NCI-H1930 (cell line): ENCODE measurements at regions not wholly inside any gene's neighbourhood (a gene's known extent, or its start where the extent isn't known, plus 50 kb on each side); places are given as distances from the start of the nearest gene placed in this dataset.

ENCODE experiments used
- DNase-seq, 2 experiments: peaks; one replicate each; lab custom pipeline; 2025; lab: John Stamatoyannopoulos, UW

- no peak for DNase-seq
Observed at GRCh38 chr18:41135146-41135545, 819.9 kb upstream of the PIK3C3 start.

GRCh38 chr18:41134426-41134825, 820.6 kb upstream of the PIK3C3 start:
- DNase-seq = no peak

GRCh38 chr18:41131050-41131449, 824.0 kb upstream of the PIK3C3 start:
- no peak for DNase-seq

GRCh38 chr18:41128545-41128944, 826.5 kb upstream of the PIK3C3 start:
- DNase-seq = no peak

GRCh38 chr18:41128126-41128525, 826.9 kb upstream of the PIK3C3 start:
- DNase-seq = no peak

GRCh38 chr18:41126541-41127235, 828.3 kb upstream of the PIK3C3 start:
- no peak for DNase-seq

GRCh38 chr18:41121116-41121826, 833.8 kb upstream of the PIK3C3 start:
- DNase-seq = no peak

- DNase-seq = no peak
Observed at GRCh38 chr18:41119031-41119430, 836.0 kb upstream of the PIK3C3 start.

- no peak for DNase-seq
Observed at GRCh38 chr18:41113885-41114482, 841.0 kb upstream of the PIK3C3 start.

GRCh38 chr18:41099451-41099850, 855.6 kb upstream of the PIK3C3 start:
- DNase-seq = no peak

- DNase-seq = no peak
Observed at GRCh38 chr18:41096504-41096903, 858.5 kb upstream of the PIK3C3 start.

GRCh38 chr18:41077076-41077475, 878.0 kb upstream of the PIK3C3 start:
- no peak for DNase-seq

- no peak for DNase-seq
Observed at GRCh38 chr18:41075212-41075611, 879.8 kb upstream of the PIK3C3 start.

- no peak for DNase-seq
Observed at GRCh38 chr18:41073372-41073954, 881.6 kb upstream of the PIK3C3 start.

- DNase-seq = no peak
Observed at GRCh38 chr18:41072946-41073345, 882.1 kb upstream of the PIK3C3 start.

- no peak for DNase-seq
Observed at GRCh38 chr18:41071826-41072225, 883.2 kb upstream of the PIK3C3 start.

GRCh38 chr18:41069167-41069566, 885.9 kb upstream of the PIK3C3 start:
- no peak for DNase-seq

GRCh38 chr18:41064916-41065315, 890.1 kb upstream of the PIK3C3 start:
- no peak for DNase-seq

- DNase-seq = no peak
Observed at GRCh38 chr18:41060967-41061366, 894.1 kb upstream of the PIK3C3 start.

- DNase-seq = no peak
Observed at GRCh38 chr18:41059126-41059415, 896.0 kb upstream of the PIK3C3 start.

GRCh38 chr18:41058351-41059125, 896.5 kb upstream of the PIK3C3 start:
- DNase-seq = no peak

GRCh38 chr18:41052625-41053024, 902.4 kb upstream of the PIK3C3 start:
- DNase-seq = no peak
